ENCODE measurements at regions not wholly inside any gene's neighbourhood (a gene's known extent, or its start where the extent isn't known, plus 50 kb on each side); places are given as distances from the start of the nearest gene placed in this dataset.

DNA sequence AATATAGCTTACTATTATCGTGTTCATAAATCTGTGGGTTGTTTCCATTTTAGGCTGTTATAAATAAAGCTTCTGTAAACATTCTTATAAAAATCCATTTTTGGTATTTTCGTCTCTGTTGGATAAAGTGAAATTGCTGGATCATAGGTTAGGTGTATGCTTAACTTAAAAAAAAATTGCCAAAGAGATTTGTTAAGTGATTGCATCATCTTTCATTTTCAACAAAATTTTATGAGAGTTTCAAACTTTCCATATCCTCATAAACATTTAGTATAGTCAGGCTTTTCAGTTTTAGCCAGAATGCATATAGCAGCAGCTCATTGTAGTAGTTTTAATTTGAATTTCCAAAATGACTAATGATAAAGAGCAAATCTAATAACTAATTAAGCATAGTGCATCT lies 146.7 kb upstream of the CNTN5 start:
- DNase-seq (ENCODE audit: low read depth, low spot score) (no peak), FAIRE-seq (no peak)
- dilution Hi-C loops (cut with MboI; ENCODE audit: extremely low pct_ligation_motif_present, low sequenced_read_pairs): no loop called here
- no peaks in the 10 kb centered on the region for H3K9me3 ChIP-seq (replicated peaks; ENCODE audit: control insufficient read depth, insufficient read depth, low read length)
- H3K36me3 ChIP-seq (ENCODE audit: control insufficient read depth in 2 of 2, extremely low read depth in 1 of 2, insufficient read depth in 2 of 2, low read length in 2 of 2): no peaks in the 10 kb centered on the region
- BruUV-seq (replicated peaks): no TSS peak
- ChIA-PET CTCF (no interaction called here), POLR2A (no interaction called here)
- no peak overlapping the region for H3K9ac ChIP-seq (replicated peaks; ENCODE audit: extremely low read depth, insufficient read depth, low read length)
- TF ChIP-seq GATA2 (IDR thresholded peaks at IDR 0.05; ENCODE audit: insufficient read depth, insufficient read length, low read depth, low read length) (no peak), POLR2A (IDR thresholded peaks at IDR 0.05; ENCODE audit: low read depth, low read length) (no peak), EZH2 (IDR thresholded peaks at IDR 0.05; ENCODE audit: borderline replicate concordance, low read depth, low read length, severe bottlenecking) (no peak), POLR2AphosphoS5 (IDR thresholded peaks at IDR 0.05; ENCODE audit: insufficient read depth, low read depth, low read length) (no peak), MYC (IDR thresholded peaks at IDR 0.05; ENCODE audit: low read depth, low read length) (no peak), JUN (IDR thresholded peaks at IDR 0.05; ENCODE audit: borderline replicate concordance, insufficient read depth, insufficient read length, low read depth) (no peak), FOS (IDR thresholded peaks at IDR 0.05; ENCODE audit: borderline replicate concordance, insufficient read depth, low read length) (no peak)
- TF ChIP-seq, protein P1, sequence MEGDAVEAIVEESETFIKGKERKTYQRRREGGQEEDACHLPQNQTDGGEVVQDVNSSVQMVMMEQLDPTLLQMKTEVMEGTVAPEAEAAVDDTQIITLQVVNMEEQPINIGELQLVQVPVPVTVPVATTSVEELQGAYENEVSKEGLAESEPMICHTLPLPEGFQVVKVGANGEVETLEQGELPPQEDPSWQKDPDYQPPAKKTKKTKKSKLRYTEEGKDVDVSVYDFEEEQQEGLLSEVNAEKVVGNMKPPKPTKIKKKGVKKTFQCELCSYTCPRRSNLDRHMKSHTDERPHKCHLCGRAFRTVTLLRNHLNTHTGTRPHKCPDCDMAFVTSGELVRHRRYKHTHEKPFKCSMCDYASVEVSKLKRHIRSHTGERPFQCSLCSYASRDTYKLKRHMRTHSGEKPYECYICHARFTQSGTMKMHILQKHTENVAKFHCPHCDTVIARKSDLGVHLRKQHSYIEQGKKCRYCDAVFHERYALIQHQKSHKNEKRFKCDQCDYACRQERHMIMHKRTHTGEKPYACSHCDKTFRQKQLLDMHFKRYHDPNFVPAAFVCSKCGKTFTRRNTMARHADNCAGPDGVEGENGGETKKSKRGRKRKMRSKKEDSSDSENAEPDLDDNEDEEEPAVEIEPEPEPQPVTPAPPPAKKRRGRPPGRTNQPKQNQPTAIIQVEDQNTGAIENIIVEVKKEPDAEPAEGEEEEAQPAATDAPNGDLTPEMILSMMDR (IDR thresholded peaks at IDR 0.05; ENCODE audit: extremely low read depth in 1 of 2, insufficient read depth in 1 of 2, low read depth in 1 of 2, low read length in 2 of 2): no peak
- TF ChIP-seq, protein P2, sequence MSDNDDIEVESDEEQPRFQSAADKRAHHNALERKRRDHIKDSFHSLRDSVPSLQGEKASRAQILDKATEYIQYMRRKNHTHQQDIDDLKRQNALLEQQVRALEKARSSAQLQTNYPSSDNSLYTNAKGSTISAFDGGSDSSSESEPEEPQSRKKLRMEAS (IDR thresholded peaks at IDR 0.05; ENCODE audit: insufficient read depth, insufficient read length): no peak
- H3K4me2 ChIP-seq (ENCODE audit: insufficient read depth, low read length): no peak overlapping the region
- H3K4me1 ChIP-seq (ENCODE audit: control insufficient read depth, extremely low read depth, insufficient read depth, low read length): no peaks in the 10 kb centered on the region
- H3K4me3 ChIP-seq (replicated peaks in 1 of 3; ENCODE audit: insufficient read depth in 1 of 3, low read depth in 1 of 3, low read length in 3 of 3): no peak overlapping the region
- intact Hi-C loops (cut with micrococcal nuclease): no loop called here
- no peaks in the 10 kb centered on the region for H3K27me3 ChIP-seq (ENCODE audit: control insufficient read depth in 2 of 2, insufficient read depth in 2 of 2, low read length in 2 of 2)
- no peaks in the 10 kb centered on the region for H3K9me1 ChIP-seq (replicated peaks; ENCODE audit: control insufficient read depth, extremely low read depth, insufficient read depth, low read length)
- no peaks in the 10 kb centered on the region for H4K20me1 ChIP-seq (replicated peaks; ENCODE audit: control insufficient read depth, extremely low read depth, insufficient read depth, low read length)
- no peak overlapping the region for H2AFZ ChIP-seq (ENCODE audit: low read depth, low read length)
- H3K79me2 ChIP-seq (ENCODE audit: control insufficient read depth, insufficient read depth, low read length): no peaks in the 10 kb centered on the region
- no peak overlapping the region for H3K27ac ChIP-seq (ENCODE audit: insufficient read depth, low read depth, low read length)

Data from endothelial cell of umbilical vein (primary cell).